T-helper 2 cell treated with Interferon-gamma antibody and Interleukin-4, amounts not matched to agents 5 μg/mL and 100 μg/mL, for 36 hours (primary cell): ENCODE measurements at regions not wholly inside any gene's neighbourhood (a gene's known extent, or its start where the extent isn't known, plus 50 kb on each side); places are given as distances from the start of the nearest gene placed in this dataset.

Experiments used
- DNase-seq: peaks from one replicate; pipeline ENCODE4 v3.0.0; 2021; ENCODE audit warnings: low spot score
- H3K27ac Mint-ChIP-seq: one replicate; pipeline ENCODE4 v1.8.0; 2021; ENCODE audit warnings: mild to moderate bottlenecking, mixed read lengths
- H3K27me3 Mint-ChIP-seq: one replicate; pipeline ENCODE4 v1.8.0; 2021; ENCODE audit warnings: low read depth, mixed read lengths
- H3K36me3 Mint-ChIP-seq: one replicate; pipeline ENCODE4 v1.8.0; 2021; ENCODE audit warnings: low read depth, mixed read lengths
- H3K4me1 Mint-ChIP-seq: one replicate; pipeline ENCODE4 v1.8.0; 2021; ENCODE audit warnings: low read depth, mixed read lengths
- H3K4me3 Mint-ChIP-seq: one replicate; pipeline ENCODE4 v1.8.0; 2022; ENCODE audit warnings: mild to moderate bottlenecking, moderate library complexity, mixed read lengths
- H3K9me3 Mint-ChIP-seq: one replicate; pipeline ENCODE4 v1.8.0; 2021; ENCODE audit warnings: mixed read lengths

- no peaks in the 10 kb centered on the region for H3K9me3 Mint-ChIP-seq
- no peak for DNase-seq
- H3K36me3 Mint-ChIP-seq: no peaks in the 10 kb centered on the region
- no peaks in the 10 kb centered on the region for H3K4me1 Mint-ChIP-seq
- no peak overlapping the region for H3K4me3 Mint-ChIP-seq
- no peaks in the 10 kb centered on the region for H3K27me3 Mint-ChIP-seq
- no peak overlapping the region for H3K27ac Mint-ChIP-seq
Measured at GRCh38 chr6:8546496-8546895, 111.2 kb upstream of the SLC35B3 start.

- H3K9me3 Mint-ChIP-seq: peaks cover 7% of the 10 kb centered on the region
- H3K36me3 Mint-ChIP-seq: no peaks in the 10 kb centered on the region
- no peak for DNase-seq
- no peak overlapping the region for H3K27ac Mint-ChIP-seq
- no peaks in the 10 kb centered on the region for H3K4me1 Mint-ChIP-seq
- H3K4me3 Mint-ChIP-seq: no peak overlapping the region
- H3K27me3 Mint-ChIP-seq: no peaks in the 10 kb centered on the region
Measured at GRCh38 chr6:8545336-8545735, 110.0 kb upstream of the SLC35B3 start.

GRCh38 chr6:8543714-8544113 lies 108.4 kb upstream of the SLC35B3 start:
- H3K27ac Mint-ChIP-seq: no peak overlapping the region
- no peak for DNase-seq
- H3K36me3 Mint-ChIP-seq: no peaks in the 10 kb centered on the region
- no peaks in the 10 kb centered on the region for H3K27me3 Mint-ChIP-seq
- H3K9me3 Mint-ChIP-seq: peaks cover 11% of the 10 kb centered on the region
- no peaks in the 10 kb centered on the region for H3K4me1 Mint-ChIP-seq
- H3K4me3 Mint-ChIP-seq: no peak overlapping the region

GRCh38 chr6:8539453-8539852 lies 104.1 kb upstream of the SLC35B3 start:
- Mint-ChIP-seq H3K9me3 (peaks cover 11% of the 10 kb centered on the region), H3K4me1 (no peaks in the 10 kb centered on the region), H3K27me3 (no peaks in the 10 kb centered on the region), H3K4me3 (no peak overlapping the region), H3K36me3 (no peaks in the 10 kb centered on the region), H3K27ac (no peak overlapping the region)
- no peak for DNase-seq

GRCh38 chr6:8536122-8536521 lies 100.8 kb upstream of the SLC35B3 start:
- no peak overlapping the region for H3K27ac Mint-ChIP-seq
- H3K36me3 Mint-ChIP-seq: no peaks in the 10 kb centered on the region
- H3K27me3 Mint-ChIP-seq: no peaks in the 10 kb centered on the region
- H3K4me1 Mint-ChIP-seq: no peaks in the 10 kb centered on the region
- DNase-seq: no peak
- H3K9me3 Mint-ChIP-seq: peaks cover 11% of the 10 kb centered on the region
- no peak overlapping the region for H3K4me3 Mint-ChIP-seq

- Mint-ChIP-seq H3K4me3 (no peak overlapping the region), H3K36me3 (no peaks in the 10 kb centered on the region), H3K4me1 (no peaks in the 10 kb centered on the region), H3K9me3 (peaks cover 5% of the 10 kb centered on the region), H3K27ac (no peak overlapping the region), H3K27me3 (no peaks in the 10 kb centered on the region)
- DNase-seq: no peak
Measured at GRCh38 chr6:8535519-8535918, 100.2 kb upstream of the SLC35B3 start.

GRCh38 chr6:8530785-8531435 lies 95.6 kb upstream of the SLC35B3 start:
- Mint-ChIP-seq H3K4me1 (no peaks in the 10 kb centered on the region), H3K9me3 (no peaks in the 10 kb centered on the region), H3K27ac (no peak overlapping the region), H3K4me3 (no peak overlapping the region), H3K27me3 (no peaks in the 10 kb centered on the region), H3K36me3 (no peaks in the 10 kb centered on the region)
- DNase-seq: no peak

GRCh38 chr6:8529250-8529649 lies 93.9 kb upstream of the SLC35B3 start:
- Mint-ChIP-seq H3K4me3 (no peak overlapping the region), H3K27me3 (no peaks in the 10 kb centered on the region), H3K4me1 (no peaks in the 10 kb centered on the region), H3K36me3 (no peaks in the 10 kb centered on the region), H3K27ac (no peak overlapping the region), H3K9me3 (no peaks in the 10 kb centered on the region)
- DNase-seq: no peak

GRCh38 chr6:8527818-8528217 lies 92.5 kb upstream of the SLC35B3 start:
- no peaks in the 10 kb centered on the region for H3K36me3 Mint-ChIP-seq
- no peak for DNase-seq
- H3K4me3 Mint-ChIP-seq: no peak overlapping the region
- H3K27ac Mint-ChIP-seq: no peak overlapping the region
- H3K4me1 Mint-ChIP-seq: no peaks in the 10 kb centered on the region
- no peaks in the 10 kb centered on the region for H3K9me3 Mint-ChIP-seq
- H3K27me3 Mint-ChIP-seq: no peaks in the 10 kb centered on the region

GRCh38 chr6:8526624-8527023 lies 91.3 kb upstream of the SLC35B3 start:
- H3K4me3 Mint-ChIP-seq: no peak overlapping the region
- H3K27me3 Mint-ChIP-seq: no peaks in the 10 kb centered on the region
- no peak for DNase-seq
- H3K9me3 Mint-ChIP-seq: no peaks in the 10 kb centered on the region
- no peaks in the 10 kb centered on the region for H3K4me1 Mint-ChIP-seq
- no peaks in the 10 kb centered on the region for H3K36me3 Mint-ChIP-seq
- H3K27ac Mint-ChIP-seq: no peak overlapping the region

- no peaks in the 10 kb centered on the region for H3K9me3 Mint-ChIP-seq
- no peaks in the 10 kb centered on the region for H3K36me3 Mint-ChIP-seq
- H3K27me3 Mint-ChIP-seq: no peaks in the 10 kb centered on the region
- DNase-seq: no peak
- H3K4me3 Mint-ChIP-seq: no peak overlapping the region
- H3K27ac Mint-ChIP-seq: no peak overlapping the region
- no peaks in the 10 kb centered on the region for H3K4me1 Mint-ChIP-seq
Measured at GRCh38 chr6:8525370-8525769, 90.0 kb upstream of the SLC35B3 start.

GRCh38 chr6:8513174-8513573 lies 77.8 kb upstream of the SLC35B3 start:
- H3K4me1 Mint-ChIP-seq: no peaks in the 10 kb centered on the region
- no peak for DNase-seq
- no peaks in the 10 kb centered on the region for H3K9me3 Mint-ChIP-seq

GRCh38 chr6:8507286-8507685 lies 71.9 kb upstream of the SLC35B3 start:
- no peaks in the 10 kb centered on the region for H3K27me3 Mint-ChIP-seq
- no peak overlapping the region for H3K27ac Mint-ChIP-seq
- H3K9me3 Mint-ChIP-seq: no peaks in the 10 kb centered on the region
- no peaks in the 10 kb centered on the region for H3K4me1 Mint-ChIP-seq
- DNase-seq: no peak
- no peak overlapping the region for H3K4me3 Mint-ChIP-seq
- no peaks in the 10 kb centered on the region for H3K36me3 Mint-ChIP-seq

More at GRCh38 chr6:8513174-8513573, 77.8 kb upstream of the SLC35B3 start:
- Mint-ChIP-seq H3K27me3 (no peaks in the 10 kb centered on the region), H3K36me3 (no peaks in the 10 kb centered on the region), H3K27ac (no peak overlapping the region), H3K4me3 (no peak overlapping the region)

GRCh38 chr6:8506126-8506525 lies 70.8 kb upstream of the SLC35B3 start:
- no peak for DNase-seq
- H3K9me3 Mint-ChIP-seq: no peaks in the 10 kb centered on the region
- no peaks in the 10 kb centered on the region for H3K27me3 Mint-ChIP-seq
- no peak overlapping the region for H3K4me3 Mint-ChIP-seq
- no peaks in the 10 kb centered on the region for H3K36me3 Mint-ChIP-seq
- no peaks in the 10 kb centered on the region for H3K4me1 Mint-ChIP-seq
- H3K27ac Mint-ChIP-seq: no peak overlapping the region

- Mint-ChIP-seq H3K27me3 (no peaks in the 10 kb centered on the region), H3K9me3 (no peaks in the 10 kb centered on the region), H3K27ac (no peak overlapping the region), H3K4me3 (no peak overlapping the region), H3K36me3 (no peaks in the 10 kb centered on the region), H3K4me1 (no peaks in the 10 kb centered on the region)
- no peak for DNase-seq
Measured at GRCh38 chr6:8499540-8499939, 64.2 kb upstream of the SLC35B3 start.
